ENCODE measurements at regions not wholly inside any gene's neighbourhood (a gene's known extent, or its start where the extent isn't known, plus 50 kb on each side); places are given as distances from the start of the nearest gene placed in this dataset.

DNA sequence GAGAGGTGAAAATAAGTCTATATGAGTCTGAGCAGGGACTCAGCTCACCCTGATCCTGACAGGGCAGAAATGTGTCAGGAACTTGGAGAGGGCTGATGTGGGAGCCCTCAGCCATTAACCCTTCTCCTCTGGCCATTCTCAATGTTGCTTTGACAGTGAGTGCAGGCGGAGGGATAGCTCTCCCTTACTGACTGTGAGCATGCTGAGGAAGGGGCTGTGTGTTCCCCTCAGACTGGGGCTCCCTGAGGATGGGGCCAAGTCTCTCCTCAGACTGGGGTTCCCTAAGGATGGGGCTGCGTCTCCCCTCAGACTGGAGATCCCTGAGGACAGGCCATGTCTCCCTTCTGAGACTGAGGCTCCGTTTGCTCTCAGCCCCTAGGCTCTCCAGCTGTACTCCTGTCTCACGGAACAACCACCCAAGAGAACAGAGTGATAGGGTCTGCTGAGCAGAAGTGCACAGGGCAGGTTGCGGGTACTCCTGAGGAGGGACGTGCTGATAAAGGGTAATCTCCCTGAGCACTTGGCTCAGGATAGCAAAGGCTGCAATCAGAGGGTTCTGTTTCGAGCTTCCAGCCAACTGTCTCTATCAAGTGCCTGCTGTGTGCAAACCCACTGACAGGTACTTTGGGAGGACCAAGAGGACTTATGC, 141.0 kb downstream of the MRPL14 start:
- H3K27me3 ChIP-seq (ENCODE audit: low read length) = no peaks in the 10 kb centered on the region
- DNase-seq (no peak), ATAC-seq (no peak)
- BruUV-seq (replicated peaks) = no TSS peak
- H3K4me3 ChIP-seq (ENCODE audit: low read length) = no peak overlapping the region
- POLR2A ChIA-PET (ENCODE audit: unreplicated experiment) = no interaction called here
- H3K27ac ChIP-seq (ENCODE audit: low read length) = no peak overlapping the region
- no peaks in the 10 kb centered on the region for H3K9me3 ChIP-seq (ENCODE audit: low read length)
- no peak overlapping the region for H3K9ac ChIP-seq (ENCODE audit: low read length)
- no peak overlapping the region for H3K4me2 ChIP-seq (ENCODE audit: low read length)
- no peaks in the 10 kb centered on the region for H3K36me3 ChIP-seq (ENCODE audit: low read depth, low read length)
- CTCF ChIA-PET = no interaction called here
- H3F3A ChIP-seq (ENCODE audit: low read length, unreplicated experiment) = no peaks in the 10 kb centered on the region
- H2AFZ ChIP-seq (ENCODE audit: low read length) = no peak overlapping the region
- H3K9me2 ChIP-seq (replicated peaks; ENCODE audit: low read length) = no peaks in the 10 kb centered on the region
- peaks cover 12% of the 10 kb centered on the region for H3K4me1 ChIP-seq (ENCODE audit: insufficient read depth, low read length)
- no peaks in the 10 kb centered on the region for H3K79me2 ChIP-seq (ENCODE audit: low read length)
- no peaks in the 10 kb centered on the region for H4K20me1 ChIP-seq (ENCODE audit: low read length)
- intact Hi-C loops (cut with micrococcal nuclease) = no loop called here
- TF ChIP-seq, protein P1, sequence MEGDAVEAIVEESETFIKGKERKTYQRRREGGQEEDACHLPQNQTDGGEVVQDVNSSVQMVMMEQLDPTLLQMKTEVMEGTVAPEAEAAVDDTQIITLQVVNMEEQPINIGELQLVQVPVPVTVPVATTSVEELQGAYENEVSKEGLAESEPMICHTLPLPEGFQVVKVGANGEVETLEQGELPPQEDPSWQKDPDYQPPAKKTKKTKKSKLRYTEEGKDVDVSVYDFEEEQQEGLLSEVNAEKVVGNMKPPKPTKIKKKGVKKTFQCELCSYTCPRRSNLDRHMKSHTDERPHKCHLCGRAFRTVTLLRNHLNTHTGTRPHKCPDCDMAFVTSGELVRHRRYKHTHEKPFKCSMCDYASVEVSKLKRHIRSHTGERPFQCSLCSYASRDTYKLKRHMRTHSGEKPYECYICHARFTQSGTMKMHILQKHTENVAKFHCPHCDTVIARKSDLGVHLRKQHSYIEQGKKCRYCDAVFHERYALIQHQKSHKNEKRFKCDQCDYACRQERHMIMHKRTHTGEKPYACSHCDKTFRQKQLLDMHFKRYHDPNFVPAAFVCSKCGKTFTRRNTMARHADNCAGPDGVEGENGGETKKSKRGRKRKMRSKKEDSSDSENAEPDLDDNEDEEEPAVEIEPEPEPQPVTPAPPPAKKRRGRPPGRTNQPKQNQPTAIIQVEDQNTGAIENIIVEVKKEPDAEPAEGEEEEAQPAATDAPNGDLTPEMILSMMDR (conservative IDR thresholded peaks at IDR 0.05; ENCODE audit: low read depth, low read length) = no peak
- TF ChIP-seq EZH2 (IDR thresholded peaks at IDR 0.05; ENCODE audit: low read length, unreplicated experiment) (no peak), EZH2phosphoT487 (IDR thresholded peaks at IDR 0.05; ENCODE audit: borderline replicate concordance, low read length) (no peak)

DNA sequence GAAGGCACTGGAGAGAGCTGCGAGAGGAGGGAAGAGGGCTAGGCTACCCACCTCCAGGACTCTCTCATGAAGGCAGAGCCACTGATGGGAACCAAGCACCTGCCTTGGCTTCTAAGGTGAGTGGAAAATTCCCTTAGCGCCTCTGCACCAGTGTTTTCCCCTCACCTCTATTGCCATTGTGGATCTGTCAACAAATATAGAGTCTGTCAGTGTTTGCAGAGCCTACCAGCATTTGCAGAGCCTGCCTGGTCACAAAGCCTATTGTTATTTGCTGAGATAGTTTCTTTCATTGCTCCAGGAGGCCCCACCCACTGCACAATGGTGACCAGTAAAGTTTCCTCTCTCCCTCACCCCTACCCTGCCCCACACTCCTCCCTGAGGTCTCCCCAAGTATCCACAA, 141.9 kb downstream of the MRPL14 start:
- CTCF ChIA-PET = no interaction called here

More for the DNA sequence above, 141.9 kb downstream of the MRPL14 start:
- no peaks in the 10 kb centered on the region for H3K36me3 ChIP-seq (ENCODE audit: low read depth, low read length)
- H3K9me3 ChIP-seq (ENCODE audit: low read length) = no peaks in the 10 kb centered on the region
- no peaks in the 10 kb centered on the region for H3K9me2 ChIP-seq (replicated peaks; ENCODE audit: low read length)
- no peaks in the 10 kb centered on the region for H3K27me3 ChIP-seq (ENCODE audit: low read length)
- peaks cover 12% of the 10 kb centered on the region for H3K4me1 ChIP-seq (ENCODE audit: insufficient read depth, low read length)
- intact Hi-C loops (cut with micrococcal nuclease) = no loop called here
- POLR2A ChIA-PET (ENCODE audit: unreplicated experiment) = no interaction called here
- BruUV-seq (replicated peaks) = no TSS peak
- H4K20me1 ChIP-seq (ENCODE audit: low read length) = no peaks in the 10 kb centered on the region
- no peaks in the 10 kb centered on the region for H3F3A ChIP-seq (ENCODE audit: low read length, unreplicated experiment)
- H3K4me2 ChIP-seq (ENCODE audit: low read length) = no peak overlapping the region
- H3K4me3 ChIP-seq (ENCODE audit: low read length) = no peak overlapping the region
- TF ChIP-seq, protein P1 (conservative IDR thresholded peaks at IDR 0.05; ENCODE audit: low read depth, low read length) = no peak
- TF ChIP-seq EZH2 (IDR thresholded peaks at IDR 0.05; ENCODE audit: low read length, unreplicated experiment) (no peak), EZH2phosphoT487 (IDR thresholded peaks at IDR 0.05; ENCODE audit: borderline replicate concordance, low read length) (no peak)
- H2AFZ ChIP-seq (ENCODE audit: low read length) = no peak overlapping the region
- H3K27ac ChIP-seq (ENCODE audit: low read length) = no peak overlapping the region
- DNase-seq = no peak
- no peak overlapping the region for H3K9ac ChIP-seq (ENCODE audit: low read length)
- ATAC-seq = no peak
- H3K79me2 ChIP-seq (ENCODE audit: low read length) = no peaks in the 10 kb centered on the region
